ENCODE measurements at regions not wholly inside any gene's neighbourhood (a gene's known extent, or its start where the extent isn't known, plus 50 kb on each side); places are given as distances from the start of the nearest gene placed in this dataset.

- intact Hi-C loops (cut with DNase I) = no loop called here
- DNase-seq (no peak), ATAC-seq (no peak)
- Histone ChIP-seq H3K4me3 (no peak overlapping the region), H3K9me3 (no peaks in the 10 kb centered on the region), H3K27ac (no peak overlapping the region), H3K27me3 (peaks cover 0 to 3% (median 0%) of the 10 kb centered on the region in 9 donors), H3K4me1 (no peaks in the 10 kb centered on the region), H3K36me3 (no peaks in the 10 kb centered on the region)
- WGBS, 4 donors = 32 to 48% (median 42%) methylated on average over 5 of the region's 5 CpGs
- no peak for TF ChIP-seq POLR2A (IDR thresholded peaks at IDR 0.05)
Observed at GRCh38 chr3:34351882-34352777, 553.7 kb downstream of the PDCD6IP start.

GRCh38 chr3:34352778-34353331 lies 554.4 kb downstream of the PDCD6IP start:
- intact Hi-C loops (cut with DNase I) = no loop called here
- ATAC-seq (no peak), DNase-seq (no peak)
- WGBS, 4 donors = 77 to 97% (median 85%) methylated on average over 2 of the region's 2 CpGs
- no peak overlapping the region for H3K4me3 ChIP-seq
- H3K36me3 ChIP-seq = no peaks in the 10 kb centered on the region
- no peaks in the 10 kb centered on the region for H3K9me3 ChIP-seq
- TF ChIP-seq CTCF (IDR thresholded peaks at IDR 0.05) (no peak), POLR2A (IDR thresholded peaks at IDR 0.05) (no peak)
- H3K27me3 ChIP-seq = peaks cover 0 to 3% (median 0%) of the 10 kb centered on the region in 9 donors
- H3K4me1 ChIP-seq = no peaks in the 10 kb centered on the region
- no peak overlapping the region for H3K27ac ChIP-seq

GRCh38 chr3:34357461-34357860 lies 559.0 kb downstream of the PDCD6IP start:
- Histone ChIP-seq H3K27ac (no peak overlapping the region), H3K4me1 (no peaks in the 10 kb centered on the region), H3K9me3 (no peaks in the 10 kb centered on the region), H3K27me3 (no peaks in the 10 kb centered on the region), H3K36me3 (no peaks in the 10 kb centered on the region), H3K4me3 (no peak overlapping the region)
- DNase-seq (no peak), ATAC-seq (no peak)
- TF ChIP-seq CTCF (IDR thresholded peaks at IDR 0.05) (no peak), POLR2A (IDR thresholded peaks at IDR 0.05) (no peak)
- intact Hi-C loops (cut with DNase I) = no loop called here
- WGBS, 4 donors = 64 to 78% (median 75%) methylated on average over 4 of the region's 4 CpGs

GRCh38 chr3:34359064-34359463 lies 560.6 kb downstream of the PDCD6IP start:
- intact Hi-C loops (cut with DNase I) = no loop called here
- Histone ChIP-seq H3K27ac (no peak overlapping the region), H3K27me3 (no peaks in the 10 kb centered on the region), H3K36me3 (no peaks in the 10 kb centered on the region), H3K4me3 (no peak overlapping the region), H3K4me1 (no peaks in the 10 kb centered on the region), H3K9me3 (no peaks in the 10 kb centered on the region)
- DNase-seq (no peak), ATAC-seq (no peak)
- no peak for TF ChIP-seq POLR2A (IDR thresholded peaks at IDR 0.05)
- no peak for TF ChIP-seq CTCF (IDR thresholded peaks at IDR 0.05)
- 88 to 96% (median 94%) methylated on average over 2 of the region's 2 CpGs for WGBS, 4 donors
